Kidney (tissue), 13 donors: ENCODE measurements at regions not wholly inside any gene's neighbourhood (a gene's known extent, or its start where the extent isn't known, plus 50 kb on each side); places are given as distances from the start of the nearest gene placed in this dataset.

ENCODE experiments used
- DNase-seq, 5 donors: peaks; one replicate each; pipeline ENCODE4 v3.0.0-alpha.2; 2013 to 2020
- FAIRE-seq: peaks from 2 replicates; lab custom pipeline; 2012; peaks lifted over from hg19 to GRCh38; lab: Jason Lieb, UNC
- H3K27ac ChIP-seq, 2 donors: one replicate each; pipeline ENCODE4 v1.7.0; 2013; ENCODE audit warnings: low read depth in 2 of 2, low read length in 2 of 2, inconsistent platforms in 1 of 2
- H3K27me3 ChIP-seq: one replicate; pipeline ENCODE4 v1.7.1; 2013; ENCODE audit warnings: low read length, inconsistent platforms; ENCODE audit not compliant: control insufficient read depth, insufficient read depth
- H3K36me3 ChIP-seq, 3 donors: one replicate each; pipeline versions ENCODE4 v1.7.0 to v1.7.1; 2013; ENCODE audit warnings: low read length in 3 of 3, control low read depth in 1 of 3, inconsistent platforms in 1 of 3; ENCODE audit not compliant: insufficient read depth in 3 of 3, control insufficient read depth in 2 of 3
- H3K4me1 ChIP-seq, 3 donors: one replicate each; pipeline versions ENCODE4 v1.7.0 to v1.7.1; 2013; ENCODE audit warnings: low read length in 3 of 3, inconsistent platforms in 1 of 3, low read depth in 1 of 3; ENCODE audit not compliant: control insufficient read depth in 2 of 3, insufficient read depth in 2 of 3
- H3K4me3 ChIP-seq, 3 donors: one replicate each; pipeline versions ENCODE4 v1.7.0 to v1.8.1; 2013; ENCODE audit warnings: low read length in 3 of 3, control low read depth in 1 of 3, inconsistent platforms in 1 of 3
- H3K9ac ChIP-seq, 3 donors: one replicate each; pipeline versions ENCODE4 v1.7.0 to v1.7.1; 2013; ENCODE audit warnings: low read length in 3 of 3, control low read depth in 1 of 3, inconsistent platforms in 1 of 3
- H3K9me3 ChIP-seq, 3 donors: one replicate each; pipeline versions ENCODE4 v1.7.0 to v1.7.1; 2013; ENCODE audit warnings: low read length in 3 of 3, control low read depth in 1 of 3, inconsistent platforms in 1 of 3; ENCODE audit not compliant: control insufficient read depth in 2 of 3, insufficient read depth in 1 of 3
- intact Hi-C: fragments of 100-400 bp; cut with DNase I; formaldehyde crosslinking; loops from one replicate; pipeline ENCODE4 v1.11.1; 2022
- TF ChIP-seq, protein P1 (sequence below): IDR thresholded peaks from 3 replicates; pipeline ENCODE4 v1.5.1; 2012; ENCODE audit warnings: mild to moderate bottlenecking, moderate library complexity, borderline replicate concordance; ENCODE audit not compliant: insufficient read depth; ENCODE audit errors: extremely low read depth
- donor health status: control.
- donor health status: control.
- donor health status: control.
- donor health status: control.
- donor health status: control.
- donor health status: DM: yes; HTN: yes; CAD: no.
- donor health status: Normal renal cell carcinoma (clear cell type).

DNA sequence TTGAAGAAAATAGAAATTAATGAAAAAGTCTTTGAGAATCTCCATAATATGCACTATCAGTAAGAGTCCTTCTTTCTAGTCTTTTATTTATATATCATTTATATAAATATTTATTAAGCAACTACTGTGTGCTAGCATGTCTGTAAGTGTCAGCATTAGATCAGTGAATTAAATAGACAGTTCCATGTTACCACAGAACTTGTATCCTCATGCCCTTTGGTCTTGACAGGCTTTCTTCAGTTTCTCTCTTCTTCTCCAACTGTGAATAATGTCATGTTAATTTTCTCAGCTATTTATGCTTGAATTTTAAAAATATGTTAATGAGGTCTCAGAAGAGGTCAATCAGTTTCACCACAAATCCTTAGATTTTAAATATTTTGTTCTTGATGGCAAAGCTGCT is 389.6 kb upstream of the TRAM1L1 start:
- DNase-seq, result no peak
- intact Hi-C loops, result no loop called here
- H3K27me3 ChIP-seq, result no peaks in the 10 kb centered on the region
- H3K9ac ChIP-seq, result no peak overlapping the region
- no peaks in the 10 kb centered on the region for H3K4me1 ChIP-seq
- no peaks in the 10 kb centered on the region for H3K36me3 ChIP-seq
- no peak overlapping the region for H3K4me3 ChIP-seq
- FAIRE-seq, result no peak
- H3K9me3 ChIP-seq, result no peaks in the 10 kb centered on the region
- H3K27ac ChIP-seq, result no peak overlapping the region
- TF ChIP-seq, protein P1, sequence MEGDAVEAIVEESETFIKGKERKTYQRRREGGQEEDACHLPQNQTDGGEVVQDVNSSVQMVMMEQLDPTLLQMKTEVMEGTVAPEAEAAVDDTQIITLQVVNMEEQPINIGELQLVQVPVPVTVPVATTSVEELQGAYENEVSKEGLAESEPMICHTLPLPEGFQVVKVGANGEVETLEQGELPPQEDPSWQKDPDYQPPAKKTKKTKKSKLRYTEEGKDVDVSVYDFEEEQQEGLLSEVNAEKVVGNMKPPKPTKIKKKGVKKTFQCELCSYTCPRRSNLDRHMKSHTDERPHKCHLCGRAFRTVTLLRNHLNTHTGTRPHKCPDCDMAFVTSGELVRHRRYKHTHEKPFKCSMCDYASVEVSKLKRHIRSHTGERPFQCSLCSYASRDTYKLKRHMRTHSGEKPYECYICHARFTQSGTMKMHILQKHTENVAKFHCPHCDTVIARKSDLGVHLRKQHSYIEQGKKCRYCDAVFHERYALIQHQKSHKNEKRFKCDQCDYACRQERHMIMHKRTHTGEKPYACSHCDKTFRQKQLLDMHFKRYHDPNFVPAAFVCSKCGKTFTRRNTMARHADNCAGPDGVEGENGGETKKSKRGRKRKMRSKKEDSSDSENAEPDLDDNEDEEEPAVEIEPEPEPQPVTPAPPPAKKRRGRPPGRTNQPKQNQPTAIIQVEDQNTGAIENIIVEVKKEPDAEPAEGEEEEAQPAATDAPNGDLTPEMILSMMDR, result no peak

DNA sequence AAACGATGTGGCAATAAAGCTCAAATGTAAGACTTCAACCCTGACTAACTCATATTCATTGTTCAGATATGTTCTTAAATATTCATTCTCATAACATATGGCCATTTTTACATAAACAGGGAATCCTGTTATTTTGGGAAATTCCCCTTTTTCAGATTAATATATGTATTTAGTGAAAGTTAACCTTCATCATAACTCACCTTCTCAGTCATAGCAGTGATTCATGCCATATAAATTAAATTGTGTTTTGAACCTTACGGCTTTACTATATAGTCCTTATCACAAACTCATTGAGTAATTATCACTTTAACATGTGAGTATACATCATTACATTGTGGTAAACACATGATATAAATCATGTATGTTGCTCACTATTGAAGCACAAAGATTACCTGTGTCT is 392.5 kb upstream of the TRAM1L1 start:
- Histone ChIP-seq H3K27me3 (no peaks in the 10 kb centered on the region), H3K36me3 (no peaks in the 10 kb centered on the region), H3K9me3 (no peaks in the 10 kb centered on the region), H3K4me1 (no peaks in the 10 kb centered on the region), H3K4me3 (no peak overlapping the region), H3K27ac (no peak overlapping the region), H3K9ac (no peak overlapping the region)
- intact Hi-C loops, result no loop called here
- FAIRE-seq (no peak), DNase-seq (no peak)
- TF ChIP-seq, protein P1, result no peak

GRCh38 chr4:117478702-117479101 is 393.3 kb upstream of the TRAM1L1 start:
- TF ChIP-seq, protein P1, result no peak
- no peaks in the 10 kb centered on the region for H3K9me3 ChIP-seq
- no peak for DNase-seq
- H3K27ac ChIP-seq, result no peak overlapping the region
- no peaks in the 10 kb centered on the region for H3K36me3 ChIP-seq
- intact Hi-C loops, result no loop called here
- no peak for FAIRE-seq
- no peak overlapping the region for H3K9ac ChIP-seq
- no peaks in the 10 kb centered on the region for H3K4me1 ChIP-seq
- no peaks in the 10 kb centered on the region for H3K27me3 ChIP-seq
- no peak overlapping the region for H3K4me3 ChIP-seq

- Histone ChIP-seq H3K9ac (no peak overlapping the region), H3K27ac (no peak overlapping the region), H3K27me3 (no peaks in the 10 kb centered on the region), H3K4me3 (no peak overlapping the region), H3K4me1 (no peaks in the 10 kb centered on the region), H3K9me3 (no peaks in the 10 kb centered on the region), H3K36me3 (no peaks in the 10 kb centered on the region)
- intact Hi-C loops, result no loop called here
- DNase-seq (no peak), FAIRE-seq (no peak)
- TF ChIP-seq, protein P1, result no peak
These were observed 394.3 kb upstream of the TRAM1L1 start for GRCh38 chr4:117479673-117480072.
